Kidney glomerular epithelial cell (primary cell): ENCODE measurements at regions not wholly inside any gene's neighbourhood (a gene's known extent, or its start where the extent isn't known, plus 50 kb on each side); places are given as distances from the start of the nearest gene placed in this dataset.
"Not testable (repeated sequence)": the region's sequence is repeated elsewhere in the genome, so short reads cannot be mapped to it uniquely, and the experiment has no call there.

Experiments used
- DNase-seq: peaks from one replicate; lab custom pipeline; 2025; lab: John Stamatoyannopoulos, UW

GRCh38 chr13:72585254-72585653 lies 142.2 kb downstream of the MZT1 start:
- DNase-seq, result no peak

- no peak for DNase-seq
Measured at GRCh38 chr13:72571191-72571590, 156.2 kb downstream of the MZT1 start.

GRCh38 chr13:72570019-72570418 lies 157.4 kb downstream of the MZT1 start:
- no peak for DNase-seq

GRCh38 chr13:72567566-72567965 lies 159.9 kb downstream of the MZT1 start:
- no peak for DNase-seq

- DNase-seq, result no peak
Measured at GRCh38 chr13:72566526-72566925, 160.9 kb downstream of the MZT1 start.

GRCh38 chr13:72565893-72566292 lies 161.5 kb downstream of the MZT1 start:
- peak; percentile 36 for DNase-seq

GRCh38 chr13:72562686-72563085 lies 164.7 kb downstream of the MZT1 start:
- no peak for DNase-seq

- no peak for DNase-seq
Measured at GRCh38 chr13:72561791-72562190, 165.6 kb downstream of the MZT1 start.

- DNase-seq, result no peak
Measured at GRCh38 chr13:72559716-72560115, 167.7 kb downstream of the MZT1 start.

- DNase-seq, result no peak
Measured at GRCh38 chr13:72556945-72557344, 170.5 kb downstream of the MZT1 start.

- DNase-seq, result no peak
Measured at GRCh38 chr13:72555601-72556000, 171.8 kb downstream of the MZT1 start.

- DNase-seq, result no peak
Measured at GRCh38 chr13:72552731-72553130, 174.7 kb downstream of the MZT1 start.

GRCh38 chr13:72545895-72546294 lies 181.5 kb downstream of the MZT1 start:
- DNase-seq, result not testable (repeated sequence)

GRCh38 chr13:72545030-72545719 lies 182.3 kb downstream of the MZT1 start:
- no peak for DNase-seq

GRCh38 chr13:72544042-72544441 lies 183.4 kb downstream of the MZT1 start:
- no peak for DNase-seq

- DNase-seq, result no peak
Measured at GRCh38 chr13:72542241-72542640, 185.2 kb downstream of the MZT1 start.

- no peak for DNase-seq
Measured at GRCh38 chr13:72541674-72542073, 185.8 kb downstream of the MZT1 start.

- no peak for DNase-seq
Measured at GRCh38 chr13:72540881-72541280, 186.5 kb downstream of the MZT1 start.

GRCh38 chr13:72539925-72540324 lies 187.5 kb downstream of the MZT1 start:
- DNase-seq, result no peak

- DNase-seq, result no peak
Measured at GRCh38 chr13:72537782-72538181, 189.6 kb downstream of the MZT1 start.

- DNase-seq, result peak; percentile 17
Measured at GRCh38 chr13:72537395-72537780, 190.0 kb downstream of the MZT1 start.

GRCh38 chr13:72536714-72537394 lies 190.6 kb downstream of the MZT1 start:
- DNase-seq, result peak; percentile 29

GRCh38 chr13:72534951-72535640 lies 192.3 kb downstream of the MZT1 start:
- DNase-seq, result no peak
